ENCODE measurements at regions not wholly inside any gene's neighbourhood (a gene's known extent, or its start where the extent isn't known, plus 50 kb on each side); places are given as distances from the start of the nearest gene placed in this dataset.
"Not testable (repeated sequence)": the region's sequence is repeated elsewhere in the genome, so short reads cannot be mapped to it uniquely, and the experiment has no call there.

DNA sequence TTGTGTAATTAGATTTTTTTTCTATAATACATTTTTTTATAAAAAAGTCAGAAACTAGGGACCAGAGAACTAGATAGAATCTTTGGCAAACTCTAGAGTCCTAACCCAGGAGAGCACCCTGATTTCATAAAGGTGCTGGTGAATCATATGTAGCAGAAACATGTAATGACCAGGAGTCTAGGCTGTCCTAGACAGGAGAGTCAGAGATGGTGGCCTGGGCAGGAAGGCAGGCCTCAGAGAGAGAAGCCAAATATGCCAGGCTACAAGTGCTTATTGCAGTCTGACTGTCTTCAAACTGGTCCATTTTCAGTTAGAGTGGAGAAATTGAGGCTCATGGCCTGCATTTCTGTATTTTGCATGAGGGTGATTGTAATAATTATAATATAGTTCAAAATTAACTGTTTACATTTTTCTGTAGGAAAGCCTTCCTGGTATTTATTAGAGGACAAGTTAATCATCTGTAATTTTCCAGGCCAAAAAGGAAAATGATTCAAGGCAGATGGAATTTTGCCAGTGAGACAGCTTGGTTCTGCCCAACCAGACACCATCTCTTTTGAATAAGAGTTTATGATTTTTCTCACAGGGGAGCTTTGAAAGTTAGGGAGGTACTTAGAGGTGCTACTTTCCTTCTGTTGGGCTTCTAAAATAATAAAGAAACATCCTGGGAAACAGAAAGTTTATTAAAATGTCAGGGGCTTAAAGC lies 129.8 kb downstream of the S1PR1 start:
- DNase-seq (ENCODE audit: low spot score in 2 of 2) (no peak), FAIRE-seq (no peak)

DNA sequence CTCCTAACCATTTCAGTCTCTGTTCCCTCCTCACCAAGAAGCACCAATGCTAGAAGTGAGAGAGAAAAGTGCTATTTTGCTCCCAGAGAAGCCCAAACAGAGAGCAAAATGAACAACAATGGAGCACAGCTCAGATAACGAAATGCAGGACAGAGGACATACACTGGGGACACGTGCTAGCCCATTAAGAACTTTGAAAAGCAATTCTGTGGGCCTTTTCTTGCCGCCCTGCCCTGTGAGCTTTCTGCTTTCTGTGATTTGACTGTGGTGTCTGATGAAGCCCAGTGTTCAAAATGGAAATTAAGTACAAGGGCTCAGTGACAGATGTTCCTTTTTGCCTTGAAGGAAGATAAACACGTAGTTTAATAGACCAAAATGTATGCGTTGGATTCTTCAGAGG lies 130.8 kb downstream of the S1PR1 start:
- no peak for FAIRE-seq
- DNase-seq (ENCODE audit: low spot score in 2 of 2) = no peak

DNA sequence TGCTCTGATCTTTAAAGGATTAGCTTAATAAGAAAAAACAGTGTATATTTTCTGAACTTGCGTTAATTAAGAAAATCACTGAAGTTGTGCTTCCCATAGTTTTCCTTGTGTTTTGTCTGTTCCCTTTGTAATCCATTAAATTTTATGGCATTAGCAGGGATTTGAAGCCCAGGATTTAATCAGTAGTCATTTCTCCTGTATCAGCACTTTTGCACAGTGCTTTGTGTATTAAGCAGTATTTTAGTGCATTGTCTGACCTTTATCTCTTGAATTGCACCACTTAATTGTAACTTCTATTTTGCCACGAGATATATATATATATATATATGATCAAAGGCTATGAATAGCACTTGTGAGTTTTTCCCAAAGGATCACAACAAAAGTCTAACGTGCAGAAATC lies 133.7 kb downstream of the S1PR1 start:
- FAIRE-seq = no peak
- no peak for DNase-seq (ENCODE audit: low spot score in 2 of 2)

DNA sequence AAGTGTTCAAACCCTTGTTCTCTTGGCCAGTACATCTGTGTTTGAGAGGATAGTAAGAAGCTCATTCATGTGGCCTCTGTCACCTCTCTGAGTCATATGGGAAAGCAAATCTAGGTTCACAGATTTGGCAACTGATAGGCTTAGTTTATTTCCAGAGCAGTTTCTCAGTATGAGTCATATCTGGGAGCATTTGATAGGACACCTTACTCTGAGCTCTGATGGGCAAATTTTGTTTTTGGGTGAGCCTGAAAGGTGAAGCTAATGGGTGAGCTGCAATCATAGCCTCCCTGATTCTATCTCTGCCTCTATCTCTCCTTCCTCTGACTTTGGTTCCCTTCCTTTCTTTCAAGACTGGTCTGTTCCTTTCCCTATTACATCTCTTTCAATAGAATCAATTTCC lies 134.4 kb downstream of the S1PR1 start:
- no peak for FAIRE-seq
- no peak for DNase-seq (ENCODE audit: low spot score in 2 of 2)

DNA sequence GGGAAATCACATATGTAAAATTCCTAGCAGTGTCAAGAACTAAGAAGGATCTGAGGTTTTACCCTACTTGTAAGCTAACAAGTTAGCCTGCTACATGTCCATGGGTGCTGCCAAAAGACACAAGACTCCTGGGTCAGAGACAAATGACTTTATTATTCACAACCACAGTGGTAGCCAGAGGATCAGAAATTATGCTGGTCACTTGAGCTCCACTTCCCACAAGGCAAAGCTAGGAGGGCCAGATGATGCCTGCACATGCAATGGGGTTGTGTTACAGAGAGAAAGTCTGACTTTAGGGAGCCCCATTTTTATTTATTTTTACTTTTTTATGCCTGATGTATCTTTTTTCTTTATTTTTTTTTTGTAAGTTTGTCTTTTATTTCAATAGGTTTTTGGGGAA lies 136.8 kb downstream of the S1PR1 start:
- no peak for FAIRE-seq
- DNase-seq (ENCODE audit: low spot score in 2 of 2) = no peak

DNA sequence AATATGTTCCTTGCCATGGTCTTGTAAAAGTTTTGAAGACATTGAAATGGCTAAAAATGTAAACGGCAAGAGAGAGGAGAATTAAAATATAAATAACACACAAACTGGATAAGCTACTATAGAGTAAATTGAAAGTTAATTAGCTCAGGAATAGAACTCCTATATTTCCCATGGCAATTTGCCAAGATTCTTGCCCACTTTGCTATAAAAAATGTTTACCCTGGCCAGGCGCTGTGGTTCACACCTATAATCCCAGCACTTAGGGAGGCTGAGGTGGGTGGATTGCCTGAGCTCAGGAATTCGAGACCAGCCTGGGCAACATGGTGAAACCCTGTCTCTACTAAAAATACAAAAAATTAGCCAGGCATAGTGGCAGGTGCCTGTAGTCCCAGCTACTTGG lies 138.6 kb downstream of the S1PR1 start:
- FAIRE-seq; DNase-seq (ENCODE audit: low spot score in 2 of 2): not testable (repeated sequence)

DNA sequence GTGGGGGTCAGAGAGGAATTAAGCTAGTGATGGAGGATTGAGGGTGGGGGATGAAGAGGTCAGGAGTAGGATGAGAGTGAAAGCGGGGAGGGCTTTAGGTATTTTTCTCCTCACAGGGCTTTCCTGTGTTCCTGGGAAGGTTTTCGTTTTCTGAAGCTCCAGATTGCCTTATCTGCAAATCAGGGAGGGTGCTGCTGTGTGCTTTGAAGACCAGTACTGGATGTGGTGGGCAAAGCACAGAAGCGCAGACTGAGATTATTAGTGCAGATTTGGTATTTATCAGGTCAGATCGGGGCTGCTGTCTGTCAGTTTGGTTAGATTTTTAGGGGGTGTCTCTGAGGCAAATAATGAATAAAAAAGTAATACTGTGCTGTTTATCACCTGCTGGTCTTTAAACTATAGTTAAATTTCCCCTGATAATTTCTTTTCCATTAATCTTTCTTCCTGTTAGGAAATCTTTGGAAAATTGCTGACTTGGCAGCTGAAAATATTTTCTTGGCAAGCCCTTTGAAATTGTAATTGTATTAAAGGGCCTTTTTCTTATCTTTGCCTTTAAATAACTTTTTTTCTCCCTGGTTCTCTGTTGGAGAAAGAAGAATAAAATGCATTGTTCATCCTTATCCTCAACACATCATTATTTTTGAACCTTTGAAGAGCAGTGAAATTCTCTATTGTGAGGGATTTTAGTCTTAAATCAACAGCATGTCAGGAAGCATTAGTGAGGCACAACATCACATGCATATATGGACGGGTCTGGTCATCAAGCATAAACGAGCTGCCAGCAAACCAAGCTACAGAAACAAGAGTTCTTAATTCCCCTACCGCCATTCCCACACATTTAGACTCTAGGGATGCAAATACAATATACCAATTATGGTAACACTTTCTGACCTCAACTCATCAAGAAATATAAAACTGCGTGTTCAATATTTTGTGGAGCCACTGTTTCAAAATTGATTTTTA lies 139.6 kb downstream of the S1PR1 start:
- DNase-seq (ENCODE audit: low spot score in 2 of 2) (no peak), FAIRE-seq (no peak)

DNA sequence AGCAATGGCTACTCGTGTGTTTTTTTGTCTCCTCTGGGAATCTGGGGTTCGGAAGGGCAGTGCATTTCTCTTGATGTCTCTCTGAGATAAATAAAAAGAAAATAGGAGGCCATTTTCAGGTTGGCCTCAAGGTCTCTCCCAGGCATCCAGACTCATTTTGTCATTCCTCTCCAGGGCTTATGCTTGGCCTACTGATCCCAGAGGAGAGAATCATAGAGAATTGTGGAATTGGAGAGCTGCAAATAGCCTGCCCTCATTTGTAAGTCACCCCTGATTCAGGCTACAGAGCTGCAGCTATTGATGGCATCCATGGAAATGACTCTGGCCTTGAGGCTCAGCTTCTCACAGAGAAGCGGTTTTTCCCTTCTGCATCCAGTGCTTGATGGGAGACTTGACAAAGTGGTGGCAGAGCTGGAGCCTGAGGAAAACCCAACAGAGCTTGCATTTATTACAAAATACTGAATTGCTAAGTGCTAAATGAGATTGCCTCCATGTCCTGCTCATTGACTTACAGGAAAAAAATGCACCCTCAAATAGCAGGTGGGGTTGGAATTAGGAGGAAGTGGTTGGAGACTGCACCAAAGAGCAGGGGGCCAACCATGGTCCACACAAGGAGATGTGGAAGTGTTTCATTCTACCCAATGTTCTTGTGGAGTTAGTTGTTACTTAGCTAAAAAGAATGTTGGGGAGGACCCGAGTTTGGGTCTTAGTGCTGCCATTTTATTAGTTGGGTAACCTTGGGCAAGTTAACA lies 140.4 kb downstream of the S1PR1 start:
- DNase-seq (ENCODE audit: low spot score in 2 of 2) (no peak), FAIRE-seq (no peak)

DNA sequence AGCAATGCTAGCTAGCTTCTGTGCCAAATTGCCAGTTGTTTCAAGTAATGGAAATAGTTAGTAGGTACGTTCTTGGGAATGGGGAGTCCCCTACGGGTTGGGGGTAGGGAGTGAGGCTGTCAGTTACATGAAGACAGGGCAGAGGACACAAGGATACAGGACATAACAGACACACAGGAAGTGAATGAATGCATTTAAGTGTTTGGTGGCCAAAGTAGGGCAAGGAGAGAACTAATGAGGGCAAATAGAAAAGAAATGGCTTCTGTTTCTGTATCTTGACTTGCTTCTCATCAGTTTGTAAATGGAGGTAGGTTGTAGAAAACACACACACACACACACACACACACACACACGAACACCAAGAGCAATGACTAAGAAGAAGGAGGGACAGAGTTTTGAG lies 142.2 kb downstream of the S1PR1 start:
- no peak for FAIRE-seq

DNA sequence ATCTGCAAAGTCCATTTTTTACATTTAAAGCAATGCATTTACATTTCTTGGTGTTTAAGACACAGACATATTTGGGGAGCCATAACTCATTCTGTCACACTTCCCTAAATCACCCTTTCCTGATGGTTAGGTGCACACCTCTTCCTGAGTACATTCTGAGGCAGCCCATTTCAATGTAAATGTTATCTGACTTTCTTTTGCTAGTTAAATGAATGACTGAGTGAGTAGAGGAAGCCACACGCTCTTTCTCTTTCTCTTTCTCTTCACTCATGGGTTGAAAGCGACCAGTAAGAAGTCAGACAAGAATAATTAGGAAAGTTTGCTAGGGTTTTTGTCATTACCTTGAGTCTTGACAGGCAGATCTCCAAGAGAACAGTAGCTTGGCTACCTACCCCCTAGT lies 143.1 kb downstream of the S1PR1 start:
- no peak for FAIRE-seq

More for the DNA sequence above, 142.2 kb downstream of the S1PR1 start:
- DNase-seq (ENCODE audit: low spot score in 2 of 2) = no peak

DNA sequence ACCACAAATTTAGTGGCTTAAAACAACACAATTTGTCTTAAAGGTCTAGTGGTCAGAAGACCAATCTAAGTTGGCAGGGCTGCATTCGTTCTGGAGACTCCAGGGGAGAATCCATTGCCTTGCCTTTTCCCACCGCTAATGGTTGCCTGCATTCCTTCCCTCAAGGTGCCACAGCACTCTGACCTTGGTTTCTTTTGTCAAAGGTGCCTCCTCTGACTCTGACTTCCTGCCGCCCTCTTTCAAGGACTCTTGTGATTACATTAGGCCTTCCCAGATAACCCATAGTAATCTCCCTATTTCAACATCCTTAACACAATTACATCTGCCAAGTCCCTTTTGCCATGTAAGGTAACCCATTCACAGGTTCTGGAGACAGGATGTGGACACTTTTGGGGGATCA lies 145.3 kb downstream of the S1PR1 start:
- DNase-seq (ENCODE audit: low spot score in 2 of 2) (no peak), FAIRE-seq (no peak)

More for the DNA sequence above, 143.1 kb downstream of the S1PR1 start:
- no peak for DNase-seq (ENCODE audit: low spot score in 2 of 2)

DNA sequence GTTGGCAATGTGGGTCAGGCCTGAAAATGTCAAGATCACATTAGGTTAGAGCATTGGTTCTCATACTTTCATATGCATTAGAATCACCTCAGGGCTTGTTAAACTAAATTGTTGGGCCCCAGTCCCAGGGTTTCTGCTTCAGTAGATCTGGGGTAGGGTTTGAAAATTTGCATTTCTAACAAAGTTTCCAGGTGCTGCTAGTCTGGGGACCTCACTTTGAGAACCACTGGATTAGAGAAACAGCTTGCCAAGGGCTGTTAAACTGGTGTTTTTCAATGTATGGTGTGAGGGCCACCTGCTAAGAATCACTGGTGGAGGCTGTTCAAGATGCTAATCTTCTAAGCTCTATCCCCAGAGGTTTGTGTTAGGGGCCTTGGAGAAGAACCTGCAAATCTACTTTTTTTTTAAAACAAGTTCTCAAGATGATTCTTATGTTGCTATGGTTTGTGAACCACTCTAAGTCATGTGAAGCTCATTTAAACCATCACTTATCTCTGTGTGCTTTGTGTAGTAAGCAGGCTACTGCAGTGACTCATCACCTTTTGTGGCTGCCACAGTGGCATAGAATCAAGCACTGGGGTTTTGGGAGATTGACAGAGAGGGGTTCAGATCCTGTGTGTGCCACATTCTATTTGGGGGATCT lies 152.2 kb downstream of the S1PR1 start:
- no peak for FAIRE-seq
- no peak for DNase-seq (ENCODE audit: low spot score in 2 of 2)

DNA sequence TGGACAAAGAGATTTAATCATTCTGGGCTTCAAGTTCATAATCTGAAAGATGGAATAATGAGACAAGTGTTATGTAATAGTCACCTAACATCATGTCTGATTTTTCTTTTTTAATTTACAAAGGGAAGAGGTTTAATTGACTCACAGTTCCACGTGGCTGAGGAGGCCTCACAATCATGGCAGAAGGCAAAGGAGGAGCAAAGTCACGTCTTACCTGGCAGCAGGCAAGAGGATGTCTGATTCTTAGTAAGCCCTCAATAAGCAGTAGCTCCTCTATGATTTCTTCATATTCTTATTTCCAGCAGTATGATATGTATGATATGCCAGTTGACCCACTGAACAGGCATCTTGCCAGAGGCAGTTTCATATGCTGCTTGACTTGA lies 152.7 kb downstream of the S1PR1 start:
- FAIRE-seq (no peak), DNase-seq (ENCODE audit: low spot score in 2 of 2) (no peak)

DNA sequence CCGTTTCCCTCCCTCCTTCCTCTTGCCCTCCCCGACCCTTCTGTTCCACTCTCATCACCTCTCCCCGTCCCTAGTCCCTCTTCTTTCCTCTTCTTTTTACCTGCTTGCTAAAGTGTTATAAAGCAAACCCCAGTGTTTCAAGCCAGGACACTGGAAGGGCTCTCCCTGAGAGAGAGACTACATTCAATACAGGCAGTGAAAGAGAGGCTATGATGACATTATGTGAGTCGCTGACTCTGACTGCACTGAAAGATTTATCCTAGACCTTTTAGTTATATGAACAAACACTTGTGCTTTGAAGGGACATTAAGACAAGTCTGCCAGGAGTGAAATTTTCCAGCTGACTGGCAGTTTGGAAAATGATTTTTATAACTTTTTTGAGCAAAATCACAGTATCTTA lies 155.7 kb downstream of the S1PR1 start:
- no peak for FAIRE-seq
- DNase-seq (ENCODE audit: low spot score in 2 of 2) = no peak

DNA sequence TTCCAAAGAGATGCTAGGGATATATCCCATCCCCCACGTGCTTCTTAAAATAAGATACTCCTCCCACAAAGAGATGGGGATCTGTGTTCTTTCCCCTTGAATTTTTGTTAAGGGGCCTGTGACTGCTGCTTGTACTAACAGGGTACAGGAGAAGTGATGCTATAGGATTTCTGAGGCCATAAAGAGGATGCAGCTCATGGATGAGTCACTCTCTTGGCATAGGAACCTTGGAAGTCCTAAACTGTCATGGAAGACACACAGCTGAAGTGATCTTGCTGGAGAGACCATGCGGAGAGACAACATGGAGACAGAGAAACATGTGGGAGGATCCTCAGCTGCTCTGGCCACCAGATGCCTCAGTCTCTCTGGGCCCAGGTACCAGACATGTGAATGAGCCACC lies 157.2 kb downstream of the S1PR1 start:
- no peak for DNase-seq (ENCODE audit: low spot score in 2 of 2)
- no peak for FAIRE-seq

DNA sequence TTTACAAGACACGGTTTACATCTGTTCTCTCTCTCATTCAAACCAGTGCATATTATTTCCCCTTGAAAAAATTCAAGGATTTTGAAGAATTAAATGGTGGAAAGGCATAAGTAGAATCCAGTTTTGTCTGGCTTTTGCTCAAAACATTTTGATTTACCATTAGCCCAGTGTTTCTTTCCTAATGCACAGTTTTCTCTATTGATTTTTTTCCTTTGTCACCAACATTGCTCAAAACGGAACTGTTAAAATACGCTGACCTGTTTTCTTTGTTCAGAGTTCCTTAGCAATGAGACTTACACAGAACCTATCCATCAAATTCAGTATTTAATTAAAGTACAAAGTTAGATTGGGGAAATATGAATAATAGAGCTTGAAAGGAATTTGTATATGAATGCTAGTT lies 162.4 kb downstream of the S1PR1 start:
- FAIRE-seq = no peak
- no peak for DNase-seq (ENCODE audit: low spot score in 2 of 2)

DNA sequence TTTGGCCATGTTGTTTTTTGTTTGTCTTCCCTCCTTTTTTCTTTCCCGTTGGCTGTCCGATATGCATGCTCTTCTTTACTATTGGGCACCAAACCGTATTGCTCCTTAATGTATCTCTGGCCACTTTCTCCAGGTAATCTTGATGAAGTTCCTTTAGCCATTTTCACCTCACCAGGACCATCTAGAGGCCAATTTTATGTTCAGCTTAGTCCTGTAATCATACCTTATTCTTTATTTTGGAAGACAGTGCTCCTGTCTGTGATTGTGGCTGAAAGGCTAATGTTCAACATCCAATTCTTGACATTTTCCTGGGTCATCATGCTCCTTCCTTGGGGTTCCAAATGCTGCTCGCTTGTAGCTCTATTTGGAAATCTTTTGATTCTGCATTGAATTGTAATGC lies 169.5 kb downstream of the S1PR1 start:
- FAIRE-seq (no peak), DNase-seq (ENCODE audit: low spot score in 2 of 2) (no peak)

DNA sequence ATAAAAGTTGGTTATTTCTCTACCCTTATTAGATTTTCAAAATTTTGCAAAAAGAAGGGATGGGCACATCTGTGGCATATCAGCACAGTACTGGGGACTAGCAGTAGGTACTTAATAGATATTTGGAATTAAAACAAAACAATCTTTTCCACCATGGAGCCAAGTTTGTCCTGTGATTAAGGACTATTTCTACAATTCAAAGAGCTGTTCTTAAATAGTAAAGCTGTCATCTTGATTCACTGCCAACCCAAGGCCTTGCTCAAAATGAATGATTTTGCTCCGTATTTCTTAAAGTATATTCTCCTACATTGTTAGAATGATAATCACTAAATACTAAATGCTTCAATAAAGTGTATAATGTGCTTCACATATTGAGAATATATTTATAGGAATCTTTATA lies 169.9 kb downstream of the S1PR1 start:
- DNase-seq (ENCODE audit: low spot score in 2 of 2) (no peak), FAIRE-seq (no peak)

DNA sequence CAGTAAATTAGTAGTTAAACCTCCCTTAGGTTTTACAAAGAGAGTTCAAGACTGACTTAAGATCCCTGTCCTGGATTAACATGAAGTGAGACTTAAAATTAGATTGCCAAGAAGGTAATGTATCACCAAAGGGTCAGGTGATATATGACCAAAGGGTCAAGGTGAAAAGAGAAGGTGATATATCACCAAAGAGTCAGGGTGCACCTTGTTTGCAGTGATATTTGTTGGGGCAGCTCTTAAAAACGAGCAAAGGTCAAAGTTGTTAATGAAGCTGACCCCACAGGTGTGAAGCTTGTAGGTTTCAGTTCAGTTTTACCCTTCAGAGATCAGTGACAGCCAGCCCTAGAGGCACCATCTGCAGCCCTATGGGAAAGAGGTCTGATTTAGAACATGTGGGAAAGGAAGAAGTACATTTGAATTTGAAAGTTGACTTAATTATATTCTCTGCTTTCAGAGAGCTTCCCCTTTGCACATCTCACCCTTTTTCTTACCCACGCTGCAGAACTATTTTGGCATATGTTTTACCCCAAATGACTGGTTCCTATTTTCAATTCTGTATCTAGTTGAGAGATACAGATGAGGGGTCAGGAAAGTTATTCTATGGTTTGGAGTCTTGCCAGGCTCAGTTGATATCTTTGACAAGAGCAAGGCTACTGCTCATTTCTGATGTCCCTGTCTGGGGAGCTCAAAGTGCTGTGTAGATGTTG lies 170.8 kb downstream of the S1PR1 start:
- DNase-seq (ENCODE audit: low spot score in 2 of 2) (no peak), FAIRE-seq (no peak)

Measured in frontal cortex (tissue), 3 donors.